Loucy (cell line): ENCODE measurements at regions not wholly inside any gene's neighbourhood (a gene's known extent, or its start where the extent isn't known, plus 50 kb on each side); places are given as distances from the start of the nearest gene placed in this dataset.

ENCODE experiments used
- H2AFZ ChIP-seq: fragments of 200-600 bp; sonication (generic); 2 replicates; pipeline ENCODE4 v1.6.0; 2016; ENCODE audit warnings: antibody characterized with exemption, mild to moderate bottlenecking, low read length, moderate library complexity
- H3F3A ChIP-seq: fragments of 200-600 bp; 2 replicates; pipeline ENCODE4 v1.6.0; 2016; ENCODE audit warnings: antibody characterized with exemption, low read depth, mild to moderate bottlenecking
- H3K27me3 ChIP-seq: fragments of 200-600 bp; sonication (generic); 2 replicates; pipeline ENCODE4 v1.6.1; 2014; ENCODE audit warnings: low read length, mild to moderate bottlenecking; ENCODE audit not compliant: insufficient read depth, poor library complexity, severe bottlenecking
- H3K36me3 ChIP-seq: fragments of 200-600 bp; sonication (generic); 2 replicates; pipeline ENCODE4 v1.6.1; 2016; ENCODE audit warnings: low read length; ENCODE audit not compliant: insufficient read depth
- H3K4me1 ChIP-seq: fragments of 200-600 bp; sonication (generic); 2 replicates; pipeline ENCODE4 v1.5.1; 2014; ENCODE audit warnings: low read length, mild to moderate bottlenecking; ENCODE audit not compliant: insufficient read depth, poor library complexity, severe bottlenecking
- H3K4me2 ChIP-seq: fragments of 200-600 bp; sonication (generic); 2 replicates; pipeline ENCODE4 v1.6.0; 2014; ENCODE audit warnings: antibody characterized with exemption, low read length, low read depth, mild to moderate bottlenecking; ENCODE audit not compliant: poor library complexity, severe bottlenecking
- H3K4me3 ChIP-seq: fragments of 200-600 bp; sonication (generic); 2 replicates; pipeline ENCODE4 v1.5.1; 2014; ENCODE audit warnings: low read length, mild to moderate bottlenecking, mixed read lengths; ENCODE audit not compliant: poor library complexity, severe bottlenecking
- H3K79me2 ChIP-seq: fragments of 200-600 bp; sonication (generic); 2 replicates; pipeline ENCODE4 v1.6.1; 2014; ENCODE audit warnings: low read length; ENCODE audit not compliant: insufficient read depth
- H3K9ac ChIP-seq: fragments of 200-600 bp; sonication (generic); 2 replicates; pipeline ENCODE4 v1.6.0; 2014; ENCODE audit warnings: mild to moderate bottlenecking, low read depth, low read length, moderate library complexity; ENCODE audit not compliant: poor library complexity, severe bottlenecking
- H3K9me2 ChIP-seq: fragments of 200-600 bp; sonication (generic); replicated peaks from 2 replicates; pipeline ENCODE4 v1.6.1; 2016; ENCODE audit warnings: low read depth, low read length, mixed read lengths
- H3K9me3 ChIP-seq: fragments of 200-600 bp; sonication (generic); 2 replicates; pipeline ENCODE4 v1.6.1; 2014; ENCODE audit warnings: mild to moderate bottlenecking, antibody characterized with exemption, low read length, low read depth; ENCODE audit not compliant: insufficient read depth
- H4K20me1 ChIP-seq: fragments of 200-600 bp; sonication (generic); 2 replicates; pipeline ENCODE4 v1.6.0; 2014; ENCODE audit warnings: antibody characterized with exemption, low read length, mild to moderate bottlenecking; ENCODE audit not compliant: insufficient read depth, poor library complexity, severe bottlenecking
- EZH2phosphoT487 ChIP-seq: fragments of 200-600 bp; IDR thresholded peaks from 2 replicates; pipeline ENCODE4 v1.6.1; 2018; ENCODE audit warnings: antibody characterized with exemption, mild to moderate bottlenecking, moderate library complexity, borderline replicate concordance
- TF ChIP-seq, protein P1 (sequence below): fragments of 200-600 bp; sonication (generic); conservative IDR thresholded peaks from 2 replicates; pipeline ENCODE4 v1.5.1; 2014; ENCODE audit warnings: mild to moderate bottlenecking, antibody characterized with exemption, low read length

DNA sequence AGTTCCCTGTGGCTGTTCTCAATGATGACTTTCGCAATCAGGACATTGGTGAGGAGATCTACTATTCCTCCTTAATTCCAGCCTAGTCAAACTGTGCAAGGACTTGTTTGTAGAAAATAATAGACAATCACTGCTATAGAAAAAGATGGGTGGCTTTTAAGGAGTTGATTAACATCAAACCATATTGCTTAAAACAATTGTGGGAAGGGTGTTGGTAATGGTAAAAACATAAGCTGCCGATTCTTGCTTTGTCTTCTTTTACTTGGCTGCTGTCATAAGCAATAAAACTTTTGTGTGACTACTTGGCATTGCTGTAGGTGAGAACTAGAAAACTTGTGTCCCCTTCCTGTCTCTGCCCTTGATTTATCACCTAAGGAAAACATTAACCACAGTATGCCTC, 561.2 kb upstream of the SEMA6A start:
- Histone ChIP-seq H3K9me2 (no peaks in the 10 kb centered on the region), H4K20me1 (no peaks in the 10 kb centered on the region), H3K27me3 (no peaks in the 10 kb centered on the region), H2AFZ (no peak overlapping the region), H3K36me3 (no peaks in the 10 kb centered on the region), H3K9me3 (no peaks in the 10 kb centered on the region), H3K4me2 (no peak overlapping the region), H3K79me2 (no peaks in the 10 kb centered on the region), H3K9ac (no peak overlapping the region), H3K4me3 (no peak overlapping the region), H3K4me1 (no peaks in the 10 kb centered on the region), H3F3A (no peaks in the 10 kb centered on the region)
- TF ChIP-seq, protein P1, sequence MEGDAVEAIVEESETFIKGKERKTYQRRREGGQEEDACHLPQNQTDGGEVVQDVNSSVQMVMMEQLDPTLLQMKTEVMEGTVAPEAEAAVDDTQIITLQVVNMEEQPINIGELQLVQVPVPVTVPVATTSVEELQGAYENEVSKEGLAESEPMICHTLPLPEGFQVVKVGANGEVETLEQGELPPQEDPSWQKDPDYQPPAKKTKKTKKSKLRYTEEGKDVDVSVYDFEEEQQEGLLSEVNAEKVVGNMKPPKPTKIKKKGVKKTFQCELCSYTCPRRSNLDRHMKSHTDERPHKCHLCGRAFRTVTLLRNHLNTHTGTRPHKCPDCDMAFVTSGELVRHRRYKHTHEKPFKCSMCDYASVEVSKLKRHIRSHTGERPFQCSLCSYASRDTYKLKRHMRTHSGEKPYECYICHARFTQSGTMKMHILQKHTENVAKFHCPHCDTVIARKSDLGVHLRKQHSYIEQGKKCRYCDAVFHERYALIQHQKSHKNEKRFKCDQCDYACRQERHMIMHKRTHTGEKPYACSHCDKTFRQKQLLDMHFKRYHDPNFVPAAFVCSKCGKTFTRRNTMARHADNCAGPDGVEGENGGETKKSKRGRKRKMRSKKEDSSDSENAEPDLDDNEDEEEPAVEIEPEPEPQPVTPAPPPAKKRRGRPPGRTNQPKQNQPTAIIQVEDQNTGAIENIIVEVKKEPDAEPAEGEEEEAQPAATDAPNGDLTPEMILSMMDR, result no peak
- TF ChIP-seq EZH2phosphoT487, result no peak

DNA sequence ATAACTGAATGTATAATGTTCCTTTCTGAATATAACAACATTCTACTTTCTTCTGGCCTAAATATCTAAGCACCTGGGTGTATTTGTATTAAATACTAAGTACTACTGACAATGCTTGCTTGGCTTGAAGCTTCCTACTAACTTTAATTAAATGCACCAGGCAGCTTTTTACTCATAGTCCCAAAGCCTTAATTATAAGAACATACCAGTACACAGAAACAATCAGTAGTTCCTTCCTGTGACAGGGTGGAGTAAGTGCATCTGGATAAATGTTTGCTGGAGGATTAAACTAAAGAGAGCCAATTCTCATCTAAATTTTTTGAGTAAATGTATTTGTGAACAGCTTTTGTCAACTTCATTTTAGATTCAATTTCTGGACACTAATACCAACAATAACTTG, 558.6 kb upstream of the SEMA6A start:
- no peak overlapping the region for H3K4me2 ChIP-seq
- H3K9me3 ChIP-seq, result no peaks in the 10 kb centered on the region
- no peaks in the 10 kb centered on the region for H3K36me3 ChIP-seq
- H4K20me1 ChIP-seq, result no peaks in the 10 kb centered on the region
- no peak overlapping the region for H2AFZ ChIP-seq
- no peaks in the 10 kb centered on the region for H3K4me1 ChIP-seq
- H3K9me2 ChIP-seq, result no peaks in the 10 kb centered on the region
- no peaks in the 10 kb centered on the region for H3K27me3 ChIP-seq
- no peak overlapping the region for H3K9ac ChIP-seq
- H3F3A ChIP-seq, result no peaks in the 10 kb centered on the region
- no peak overlapping the region for H3K4me3 ChIP-seq
- TF ChIP-seq, protein P1, result no peak
- no peak for TF ChIP-seq EZH2phosphoT487
- no peaks in the 10 kb centered on the region for H3K79me2 ChIP-seq

DNA sequence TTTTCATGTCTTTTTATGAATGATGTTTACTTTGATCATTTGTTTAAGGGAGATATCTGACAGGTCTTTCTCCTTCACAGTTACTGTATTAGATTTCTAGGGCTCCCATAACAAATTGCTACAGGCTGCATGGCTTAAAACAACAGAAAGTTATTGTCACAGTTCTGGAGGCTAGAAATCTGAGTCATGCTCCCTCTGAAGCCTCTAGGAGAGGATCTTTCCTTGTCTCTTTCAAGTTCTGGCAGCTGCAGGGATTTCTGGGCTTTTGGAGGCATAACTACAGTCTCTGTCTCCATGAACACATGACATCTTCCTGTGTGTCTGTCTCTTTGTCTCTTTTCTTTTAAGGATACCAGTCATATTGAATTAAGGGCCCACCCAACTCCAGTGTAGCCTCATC, 557.3 kb upstream of the SEMA6A start:
- Histone ChIP-seq H3K9me2 (no peaks in the 10 kb centered on the region), H4K20me1 (no peaks in the 10 kb centered on the region), H3K4me1 (no peaks in the 10 kb centered on the region), H3K4me2 (no peak overlapping the region), H3K79me2 (no peaks in the 10 kb centered on the region), H2AFZ (no peak overlapping the region), H3K36me3 (no peaks in the 10 kb centered on the region), H3K4me3 (no peak overlapping the region), H3K27me3 (no peaks in the 10 kb centered on the region), H3K9me3 (no peaks in the 10 kb centered on the region), H3K9ac (no peak overlapping the region), H3F3A (no peaks in the 10 kb centered on the region)
- TF ChIP-seq EZH2phosphoT487, result no peak
- TF ChIP-seq, protein P1, result no peak
